K562 (cell line): ENCODE measurements at regions not wholly inside any gene's neighbourhood (a gene's known extent, or its start where the extent isn't known, plus 50 kb on each side); places are given as distances from the start of the nearest gene placed in this dataset.

ENCODE experiments used
- CHD7 ChIP-seq: fragments of 200-600 bp; sonication (generic); IDR thresholded peaks from one replicate; pipeline ENCODE4 v1.6.1; 2012; ENCODE audit warnings: mild to moderate bottlenecking, low read depth, low read length, inconsistent platforms
- FOXA3 ChIP-seq, 2 experiments: fragments of 450-650 bp in 1 of 2; sonication (generic) in 1 of 2; formaldehyde crosslinking; IDR thresholded peaks in 1 of 2; conservative IDR thresholded peaks in 1 of 2; 2 replicates each; pipeline versions ENCODE4 v1.4.0 to v1.8.0; 2020 to 2022; ENCODE audit warnings: mild to moderate bottlenecking in 2 of 2, missing genetic modification reagents in 1 of 2
- MIER1 ChIP-seq: fragments of 450-650 bp; IDR thresholded peaks from 2 replicates; pipeline ENCODE4 v1.6.1; 2016; ENCODE audit warnings: antibody characterized with exemption, mild to moderate bottlenecking, low read depth
- ZNF224 ChIP-seq: sonication (generic); formaldehyde crosslinking; IDR thresholded peaks from 2 replicates; pipeline ENCODE4 v1.8.0; 2022; ENCODE audit warnings: mild to moderate bottlenecking, missing genetic modification reagents
- ZNF717 ChIP-seq: fragments of 250-450 bp; sonication (Bioruptor Pico); IDR thresholded peaks from 2 replicates; pipeline ENCODE4 v1.5.0; 2021
- TF ChIP-seq, protein P1 (sequence below): fragments of 450-650 bp; IDR thresholded peaks from 2 replicates; pipeline ENCODE4 v1.6.1; 2016; ENCODE audit warnings: missing biosample characterization, missing genetic modification characterization

GRCh38 chr11:112617098-112617425, 344.2 kb upstream of the NCAM1 start (continued):
- TF ChIP-seq CHD7, result no peak
- no peak for TF ChIP-seq FOXA3 (CRISPR knock-in tag; conservative IDR thresholded peaks at IDR 0.05 in 1 of 2, IDR thresholded peaks at IDR 0.05 in 1 of 2)
- no peak for TF ChIP-seq ZNF224 (CRISPR knock-in tag)
- no peak for TF ChIP-seq ZNF717 (CRISPR knock-in tag)
- TF ChIP-seq, protein P1, sequence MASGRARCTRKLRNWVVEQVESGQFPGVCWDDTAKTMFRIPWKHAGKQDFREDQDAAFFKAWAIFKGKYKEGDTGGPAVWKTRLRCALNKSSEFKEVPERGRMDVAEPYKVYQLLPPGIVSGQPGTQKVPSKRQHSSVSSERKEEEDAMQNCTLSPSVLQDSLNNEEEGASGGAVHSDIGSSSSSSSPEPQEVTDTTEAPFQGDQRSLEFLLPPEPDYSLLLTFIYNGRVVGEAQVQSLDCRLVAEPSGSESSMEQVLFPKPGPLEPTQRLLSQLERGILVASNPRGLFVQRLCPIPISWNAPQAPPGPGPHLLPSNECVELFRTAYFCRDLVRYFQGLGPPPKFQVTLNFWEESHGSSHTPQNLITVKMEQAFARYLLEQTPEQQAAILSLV (tag), result no peak
- no peak for TF ChIP-seq MIER1
- TF ChIP-seq, all 486 proteins: peak for 0
